ENCODE measurements at regions not wholly inside any gene's neighbourhood (a gene's known extent, or its start where the extent isn't known, plus 50 kb on each side); places are given as distances from the start of the nearest gene placed in this dataset.

- Histone ChIP-seq H3K36me3 (no peaks in the 10 kb centered on the region), H3K4me3 (no peak overlapping the region), H3K27me3 (no peaks in the 10 kb centered on the region), H3K4me1 (no peaks in the 10 kb centered on the region), H3K27ac (no peak overlapping the region), H3K9me3 (no peaks in the 10 kb centered on the region)
- ATAC-seq (peak in 3 of 4 donors; percentile 46 to 52 (median 52)), DNase-seq (no peak)
- 41% methylated on average over 2 of the region's 2 CpGs for WGBS (ENCODE audit: insufficient coverage, low coverage, low lambda C conversion rate, missing lambda C conversion rate)
- intact Hi-C loops (cut with DNase I) = no loop called here
- TF ChIP-seq, protein P1, sequence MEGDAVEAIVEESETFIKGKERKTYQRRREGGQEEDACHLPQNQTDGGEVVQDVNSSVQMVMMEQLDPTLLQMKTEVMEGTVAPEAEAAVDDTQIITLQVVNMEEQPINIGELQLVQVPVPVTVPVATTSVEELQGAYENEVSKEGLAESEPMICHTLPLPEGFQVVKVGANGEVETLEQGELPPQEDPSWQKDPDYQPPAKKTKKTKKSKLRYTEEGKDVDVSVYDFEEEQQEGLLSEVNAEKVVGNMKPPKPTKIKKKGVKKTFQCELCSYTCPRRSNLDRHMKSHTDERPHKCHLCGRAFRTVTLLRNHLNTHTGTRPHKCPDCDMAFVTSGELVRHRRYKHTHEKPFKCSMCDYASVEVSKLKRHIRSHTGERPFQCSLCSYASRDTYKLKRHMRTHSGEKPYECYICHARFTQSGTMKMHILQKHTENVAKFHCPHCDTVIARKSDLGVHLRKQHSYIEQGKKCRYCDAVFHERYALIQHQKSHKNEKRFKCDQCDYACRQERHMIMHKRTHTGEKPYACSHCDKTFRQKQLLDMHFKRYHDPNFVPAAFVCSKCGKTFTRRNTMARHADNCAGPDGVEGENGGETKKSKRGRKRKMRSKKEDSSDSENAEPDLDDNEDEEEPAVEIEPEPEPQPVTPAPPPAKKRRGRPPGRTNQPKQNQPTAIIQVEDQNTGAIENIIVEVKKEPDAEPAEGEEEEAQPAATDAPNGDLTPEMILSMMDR (IDR thresholded peaks at IDR 0.05) = peak; percentile 45 to 63 (median 60)
- TF ChIP-seq POLR2A (IDR thresholded peaks at IDR 0.05) = no peak
These were observed 344.3 kb upstream of the KCNH7 start for GRCh38 chr2:163182764-163183354.

DNA sequence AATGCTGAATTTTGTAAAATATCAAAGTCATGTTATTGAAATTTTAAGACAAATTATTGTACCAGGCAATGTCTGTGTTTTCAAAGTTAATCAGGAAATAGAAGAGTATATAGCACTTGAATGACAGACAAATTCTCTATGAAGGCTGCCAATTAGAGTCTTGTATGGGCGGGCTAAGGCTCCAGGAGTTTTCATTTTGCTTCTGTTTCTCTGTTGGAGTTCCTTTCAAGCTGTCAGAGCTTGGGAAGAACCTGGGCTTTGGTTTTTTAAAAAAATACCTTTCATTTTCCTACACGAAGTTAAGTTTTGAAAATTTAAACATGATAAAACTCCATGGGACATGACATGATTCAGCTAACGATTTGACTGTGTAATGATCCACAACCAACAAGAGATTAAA, 339.0 kb upstream of the KCNH7 start:
- DNase-seq (no peak), ATAC-seq (no peak)
- no peaks in the 10 kb centered on the region for H3K9me3 ChIP-seq
- no peaks in the 10 kb centered on the region for H3K36me3 ChIP-seq
- H3K4me1 ChIP-seq = no peaks in the 10 kb centered on the region
- no peaks in the 10 kb centered on the region for H3K27me3 ChIP-seq
- TF ChIP-seq, protein P1 (IDR thresholded peaks at IDR 0.05) = no peak
- TF ChIP-seq POLR2A (IDR thresholded peaks at IDR 0.05) = no peak
- H3K4me3 ChIP-seq = no peak overlapping the region
- intact Hi-C loops (cut with DNase I) = no loop called here
- WGBS (ENCODE audit: insufficient coverage, low coverage, low lambda C conversion rate, missing lambda C conversion rate) = 57% methylated on average over 3 of the region's 3 CpGs
- H3K27ac ChIP-seq = no peak overlapping the region

DNA sequence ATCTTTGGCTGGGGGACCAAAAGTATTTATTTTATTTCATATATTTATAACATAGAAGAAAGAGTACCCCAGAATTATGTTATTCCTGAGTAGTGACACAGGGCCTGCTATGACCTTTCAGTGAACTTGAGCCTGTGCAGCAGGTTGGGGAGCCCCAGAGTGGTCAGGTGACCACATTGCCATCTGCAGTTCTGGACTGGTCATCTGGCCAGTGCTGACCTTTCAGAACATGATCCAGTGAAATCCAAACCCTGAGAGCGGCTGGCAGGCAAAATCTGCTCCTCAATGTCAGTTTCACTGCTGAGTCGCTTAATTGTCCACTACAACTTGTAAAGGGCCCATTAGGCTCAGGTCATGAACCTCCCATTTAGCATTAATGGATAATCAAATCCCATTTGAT, 336.7 kb upstream of the KCNH7 start:
- no peak for ATAC-seq
- H3K4me3 ChIP-seq = no peak overlapping the region
- no peaks in the 10 kb centered on the region for H3K9me3 ChIP-seq
- intact Hi-C loops (cut with DNase I) = no loop called here
- no peak overlapping the region for H3K27ac ChIP-seq
- H3K36me3 ChIP-seq = no peaks in the 10 kb centered on the region
- no peak for DNase-seq
- H3K4me1 ChIP-seq = no peaks in the 10 kb centered on the region
- 83% methylated on average over 1 of the region's 2 CpGs for WGBS (ENCODE audit: insufficient coverage, low coverage, low lambda C conversion rate, missing lambda C conversion rate)
- H3K27me3 ChIP-seq = no peaks in the 10 kb centered on the region
- TF ChIP-seq, protein P1 (IDR thresholded peaks at IDR 0.05) = no peak
- no peak for TF ChIP-seq POLR2A (IDR thresholded peaks at IDR 0.05)

- 50% methylated on average over 1 of the region's 1 CpG for WGBS (ENCODE audit: insufficient coverage, low coverage, low lambda C conversion rate, missing lambda C conversion rate)
These were observed 335.0 kb upstream of the KCNH7 start for GRCh38 chr2:163173591-163173990.

More at GRCh38 chr2:163173591-163173990, 335.0 kb upstream of the KCNH7 start:
- no peaks in the 10 kb centered on the region for H3K9me3 ChIP-seq
- no peaks in the 10 kb centered on the region for H3K36me3 ChIP-seq
- intact Hi-C loops (cut with DNase I) = no loop called here
- H3K27ac ChIP-seq = no peak overlapping the region
- TF ChIP-seq POLR2A (IDR thresholded peaks at IDR 0.05) = no peak
- TF ChIP-seq, protein P1 (IDR thresholded peaks at IDR 0.05) = no peak
- H3K4me3 ChIP-seq = no peak overlapping the region
- no peaks in the 10 kb centered on the region for H3K4me1 ChIP-seq
- no peaks in the 10 kb centered on the region for H3K27me3 ChIP-seq
- DNase-seq (no peak), ATAC-seq (no peak)
